GM18951 (cell line): ENCODE measurements at regions not wholly inside any gene's neighbourhood (a gene's known extent, or its start where the extent isn't known, plus 50 kb on each side); places are given as distances from the start of the nearest gene placed in this dataset.

Experiments
- POLR2A ChIP-seq: IDR thresholded peaks from 4 replicates; pipeline ENCODE4 v1.6.1; 2011; ENCODE audit warnings: mild to moderate bottlenecking; ENCODE audit not compliant: insufficient read length, insufficient read depth; ENCODE audit errors: extremely low read depth
- in situ Hi-C: fragments of 300-500 bp; cut with MboI; formaldehyde crosslinking; loops from one replicate; pipeline ENCODE4 v1.12.0; 2022; ENCODE audit warnings: low sequenced_read_pairs, mixed read lengths, inconsistent platforms; ENCODE audit not compliant: unreplicated experiment

DNA sequence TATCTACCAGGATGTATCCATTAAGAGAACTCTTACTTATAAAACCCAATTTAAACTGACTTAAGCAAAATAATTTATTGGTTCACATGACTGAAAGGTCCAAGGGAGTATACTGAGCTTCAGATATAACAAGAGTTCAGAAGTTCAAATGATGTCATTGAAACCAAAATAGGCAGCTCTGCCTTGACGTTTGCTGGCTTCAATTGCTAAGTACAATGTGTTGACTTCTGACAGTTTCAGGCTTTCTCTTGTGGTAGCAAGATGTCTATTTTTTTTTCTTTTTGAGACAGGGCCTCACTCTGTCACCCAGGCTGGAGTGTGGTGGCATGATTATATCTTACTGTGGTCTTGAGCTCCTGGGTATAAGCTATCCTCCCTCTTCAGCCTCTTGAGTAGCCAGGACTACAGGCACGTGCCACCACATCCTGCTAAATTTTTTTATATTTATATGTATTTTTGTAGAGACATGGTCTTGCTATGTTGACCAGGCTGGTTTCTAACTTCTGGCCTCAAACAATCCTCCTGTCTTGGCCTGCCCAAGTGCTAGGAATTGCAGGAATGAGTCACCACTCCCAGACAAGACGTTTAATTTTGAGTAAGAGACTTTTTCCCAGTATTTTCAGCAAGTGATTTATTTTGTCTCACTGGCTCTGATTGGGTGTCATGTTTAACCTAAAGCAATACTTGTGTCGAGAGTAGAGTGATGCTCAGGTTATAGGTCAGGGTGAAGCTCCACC, 184.8 kb downstream of the NR4A2 start:
- no peak for TF ChIP-seq POLR2A
- in situ Hi-C loops = no loop called here

DNA sequence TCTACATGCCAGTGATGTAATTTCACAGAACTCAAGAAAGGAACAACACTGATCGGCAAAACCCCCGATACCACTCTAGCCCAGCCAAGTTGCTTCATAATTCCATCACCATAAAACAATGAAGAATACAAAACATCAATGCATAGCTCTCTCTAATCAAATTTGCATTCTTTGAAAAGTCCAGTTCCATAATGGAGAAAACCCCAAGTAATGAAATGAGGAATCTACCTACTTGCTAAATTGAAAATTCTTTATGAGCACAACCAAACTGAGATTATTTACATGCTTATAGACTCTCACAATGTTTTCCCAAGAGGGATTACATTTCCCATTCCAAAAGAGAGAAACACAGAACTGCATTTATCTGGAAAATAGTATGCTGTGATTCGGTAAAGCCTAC, 186.5 kb downstream of the NR4A2 start:
- in situ Hi-C loops = no loop called here
- no peak for TF ChIP-seq POLR2A

DNA sequence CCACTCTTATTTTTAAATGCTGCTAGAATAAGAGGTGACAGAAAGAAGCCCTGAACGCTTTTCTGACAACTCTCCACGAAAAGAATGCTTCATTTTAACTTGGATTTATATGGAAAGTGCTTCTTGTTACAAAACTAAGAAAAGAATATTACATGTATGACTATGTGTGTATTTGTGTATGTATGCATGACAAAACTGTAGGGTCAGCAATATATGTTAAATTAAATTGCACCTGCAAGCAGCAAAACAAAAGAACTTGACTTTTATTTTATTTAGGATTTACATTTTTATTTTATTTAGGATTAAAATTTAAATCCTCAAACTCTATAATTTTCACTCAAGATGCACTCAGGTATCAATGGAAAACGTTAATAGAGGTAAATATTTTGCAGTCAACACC, 187.1 kb downstream of the NR4A2 start:
- in situ Hi-C loops = no loop called here
- no peak for TF ChIP-seq POLR2A

DNA sequence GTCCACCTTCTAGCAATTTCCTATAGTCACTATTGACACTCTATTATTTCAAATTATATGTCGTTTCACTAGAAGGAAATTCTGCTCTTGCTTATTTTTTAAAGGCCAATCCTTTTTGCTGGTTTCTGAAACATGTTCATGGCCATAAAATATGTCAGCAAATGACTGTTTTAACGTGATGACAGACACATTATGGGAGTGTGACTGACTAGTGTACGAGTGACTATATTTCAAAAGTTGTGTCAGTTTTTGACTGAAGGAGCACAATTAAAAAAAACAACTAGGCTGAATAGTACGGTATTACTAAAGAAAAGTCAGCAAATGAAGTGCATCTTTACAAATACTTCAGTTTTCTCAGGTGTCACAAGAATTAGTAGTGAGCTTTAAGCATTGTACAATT, 196.0 kb downstream of the NR4A2 start:
- no peak for TF ChIP-seq POLR2A
- in situ Hi-C loops = no loop called here

DNA sequence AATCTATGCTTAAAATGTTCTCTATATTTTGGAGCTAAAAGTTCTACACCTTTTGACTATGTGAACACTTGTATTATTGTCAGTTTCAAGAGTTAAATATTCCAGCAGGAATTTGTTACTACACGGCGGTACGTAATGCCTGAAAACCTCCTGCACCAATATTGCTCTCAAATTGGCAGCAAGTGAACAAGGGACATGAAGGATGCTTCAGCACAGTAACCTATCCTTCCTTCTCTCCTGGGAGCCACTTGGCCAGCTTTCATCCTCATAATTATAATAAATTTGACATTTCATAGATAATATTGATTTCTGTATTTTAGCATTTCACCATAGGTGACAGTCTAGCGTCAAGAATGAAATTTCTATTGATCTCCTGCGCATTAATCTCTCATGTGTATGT, 197.6 kb downstream of the NR4A2 start:
- in situ Hi-C loops = no loop called here
- no peak for TF ChIP-seq POLR2A

DNA sequence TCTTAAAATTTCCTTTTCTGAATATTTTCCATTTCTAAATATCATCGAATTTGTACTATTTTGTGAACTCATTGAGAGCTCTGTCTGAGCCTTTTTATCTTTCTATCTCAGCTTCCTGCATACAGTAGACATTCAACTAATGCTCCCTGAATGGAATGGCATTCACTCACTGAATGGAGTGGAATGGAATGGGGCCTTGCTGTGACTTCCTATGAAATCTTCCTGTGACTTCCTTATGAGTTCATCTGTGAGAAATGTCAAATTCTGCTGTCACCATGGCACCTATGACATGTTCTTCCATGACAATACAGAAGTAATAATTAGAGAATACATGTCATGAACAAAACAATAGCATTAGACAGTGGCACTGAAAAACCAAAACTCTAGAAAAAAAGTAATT, 199.6 kb downstream of the NR4A2 start:
- in situ Hi-C loops = no loop called here
- TF ChIP-seq POLR2A = no peak

DNA sequence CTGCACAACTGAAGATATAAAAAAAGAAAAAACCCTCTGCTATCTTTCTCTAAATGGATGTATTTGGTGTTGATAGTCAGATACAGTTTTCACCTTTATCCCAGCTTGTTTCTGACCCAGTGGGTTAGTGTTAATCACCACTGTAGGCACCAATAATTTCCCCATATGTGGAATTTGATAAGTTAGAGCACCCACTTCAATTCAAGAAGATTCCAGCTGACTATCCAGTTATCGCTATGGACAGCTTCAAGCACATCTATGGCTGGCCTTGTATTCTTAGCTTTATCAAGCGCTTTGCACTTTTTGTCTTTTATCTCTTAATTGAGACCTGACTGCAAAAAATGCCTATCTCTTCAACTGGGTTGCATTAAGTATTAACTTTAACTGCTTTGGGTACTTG, 200.4 kb downstream of the NR4A2 start:
- TF ChIP-seq POLR2A = no peak
- in situ Hi-C loops = no loop called here

DNA sequence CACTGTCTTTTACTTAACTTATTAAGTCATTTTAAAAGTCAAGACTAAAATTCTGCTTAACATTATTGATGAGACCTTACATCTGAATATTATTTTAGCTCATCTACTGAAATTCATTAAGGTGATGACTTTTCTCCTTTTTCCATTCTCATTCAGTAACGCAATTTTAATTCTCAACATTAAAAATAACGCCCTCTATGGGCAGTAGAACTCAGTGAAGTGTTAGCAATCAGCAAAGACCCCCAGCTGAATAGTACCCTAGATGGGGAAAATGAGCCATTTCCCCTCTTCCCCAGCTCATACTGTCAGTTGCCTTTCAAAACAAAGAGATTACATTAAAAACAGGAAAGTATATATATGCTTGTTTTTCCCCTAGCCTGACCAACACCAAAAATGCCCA, 203.3 kb downstream of the NR4A2 start:
- TF ChIP-seq POLR2A = no peak
- in situ Hi-C loops = no loop called here

DNA sequence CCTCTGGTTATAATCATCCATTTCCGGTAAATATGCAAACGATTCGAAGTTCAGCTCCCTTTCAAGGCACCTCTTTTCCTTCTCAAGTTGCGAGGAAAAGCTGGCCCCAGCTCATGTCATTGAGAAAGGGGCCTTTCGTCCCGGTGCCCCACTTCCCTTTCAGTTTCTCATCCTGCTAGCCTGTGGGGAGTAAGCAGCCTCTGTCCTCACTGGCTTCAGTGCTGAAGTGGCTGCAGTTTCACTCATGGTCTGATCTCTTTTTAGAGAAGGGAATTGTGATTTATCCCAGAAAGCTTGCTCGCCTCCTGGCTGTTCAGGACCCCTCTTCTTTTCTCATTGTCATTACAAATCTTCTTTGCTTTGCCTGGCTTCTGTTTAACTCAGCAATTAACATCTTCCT, 207.5 kb downstream of the NR4A2 start:
- in situ Hi-C loops = no loop called here
- no peak for TF ChIP-seq POLR2A

DNA sequence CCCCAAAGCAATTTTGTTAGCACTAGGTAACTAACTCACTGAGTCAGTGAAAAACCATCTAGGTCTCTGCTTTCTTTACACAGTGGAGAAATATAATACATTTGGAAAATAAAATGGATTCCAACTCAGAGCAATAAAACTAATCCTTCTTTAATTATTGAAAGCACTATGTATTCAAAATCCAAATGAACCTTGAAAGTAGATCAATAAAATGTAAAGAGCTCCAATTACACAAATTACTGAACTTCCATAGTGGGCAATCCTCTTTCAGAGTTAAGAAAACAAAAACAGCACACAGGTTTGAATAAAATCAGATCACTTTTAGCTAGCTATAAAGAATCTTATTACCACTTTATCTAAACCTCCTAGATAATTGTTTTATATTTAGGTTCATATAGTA, 208.1 kb downstream of the NR4A2 start:
- no peak for TF ChIP-seq POLR2A
- in situ Hi-C loops = no loop called here

DNA sequence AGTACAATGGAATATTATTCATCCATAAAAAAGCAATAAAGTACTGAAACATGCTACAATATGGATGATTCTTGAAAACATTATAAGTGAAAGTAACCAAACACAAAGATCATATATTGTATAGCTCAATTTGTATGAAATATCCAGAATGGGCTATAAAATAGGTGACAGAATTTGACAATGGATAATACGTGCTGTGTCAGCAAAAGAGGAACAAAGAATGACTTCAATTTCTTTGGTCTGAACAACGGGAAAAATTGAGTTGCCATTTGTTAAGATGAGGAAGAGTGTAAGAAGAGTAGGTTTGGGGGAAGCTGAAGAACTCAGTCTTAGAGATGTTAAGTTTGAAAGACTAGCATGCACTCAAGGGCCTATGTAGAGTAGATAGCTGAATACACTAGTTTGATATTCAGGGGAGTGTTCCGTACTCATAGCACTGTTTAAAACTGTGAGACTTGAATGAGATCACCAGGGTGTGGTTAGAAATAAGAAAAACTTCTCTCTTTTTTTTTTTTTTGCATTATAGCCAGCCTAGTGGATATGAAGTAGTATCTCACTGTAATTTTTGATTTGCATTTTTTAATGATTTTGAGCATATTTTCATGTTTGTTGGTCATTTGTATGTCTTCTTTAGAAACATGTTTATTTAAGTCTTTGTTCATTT, 213.6 kb downstream of the NR4A2 start:
- no peak for TF ChIP-seq POLR2A
- in situ Hi-C loops = no loop called here

DNA sequence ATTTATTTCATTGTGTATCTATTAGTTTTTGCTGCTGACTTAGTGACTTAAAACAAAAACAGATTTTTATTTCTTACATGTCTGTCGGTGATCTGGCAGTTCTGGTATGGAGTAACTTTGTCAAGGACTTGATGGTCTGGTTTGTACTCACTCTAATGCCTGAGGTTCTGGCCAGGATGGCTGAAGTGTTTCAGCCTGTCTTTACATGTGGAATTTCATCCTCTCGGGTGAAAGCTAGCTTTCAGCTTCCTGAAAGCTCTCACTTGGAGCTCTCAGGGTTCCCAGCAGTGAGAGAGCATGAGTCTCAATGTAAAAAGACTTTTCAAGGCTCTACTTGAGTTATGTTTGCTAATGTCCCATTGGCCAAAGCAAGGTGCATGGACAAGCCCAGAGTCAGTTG, 216.4 kb downstream of the NR4A2 start:
- in situ Hi-C loops = no loop called here
- TF ChIP-seq POLR2A = no peak

DNA sequence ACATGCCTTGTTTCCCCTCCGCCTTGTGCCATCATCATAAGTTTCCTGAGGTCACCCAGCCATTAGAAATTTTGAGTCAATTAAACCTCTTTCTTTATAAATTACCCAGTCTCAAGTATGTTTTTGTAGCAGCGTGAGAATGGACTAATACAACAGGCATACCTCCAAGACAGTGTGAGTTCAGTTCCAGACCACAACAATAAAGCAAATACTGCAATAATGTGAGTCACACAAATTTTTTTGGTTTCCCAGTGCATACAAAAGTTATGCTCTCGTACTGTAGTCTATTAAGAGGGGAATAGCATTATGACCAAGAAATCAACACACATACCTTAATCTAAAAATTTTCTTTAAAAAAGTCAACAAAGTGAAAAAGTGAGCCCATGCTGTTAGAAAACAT, 217.2 kb downstream of the NR4A2 start:
- no peak for TF ChIP-seq POLR2A
- in situ Hi-C loops = no loop called here

DNA sequence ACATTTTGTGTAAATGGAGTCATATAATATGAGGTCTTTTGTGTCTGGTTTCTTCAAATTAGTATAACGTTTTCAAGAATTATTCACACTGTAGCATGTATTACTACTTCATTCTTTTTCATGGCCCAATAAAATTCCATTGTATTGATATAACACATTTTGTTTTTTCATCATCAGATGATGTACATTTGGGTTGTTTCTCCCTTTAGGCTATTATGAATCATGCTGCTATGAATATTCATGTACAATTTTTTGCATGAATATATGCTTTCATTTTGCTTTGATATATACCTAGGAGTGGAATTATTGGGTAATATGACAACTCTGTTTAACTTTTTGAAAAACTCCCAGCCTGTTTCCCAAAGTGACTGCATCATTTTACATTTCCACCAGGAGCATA, 220.2 kb downstream of the NR4A2 start:
- in situ Hi-C loops = no loop called here
- TF ChIP-seq POLR2A = no peak
